Lung (tissue), 11 donors: ENCODE measurements at regions not wholly inside any gene's neighbourhood (a gene's known extent, or its start where the extent isn't known, plus 50 kb on each side); places are given as distances from the start of the nearest gene placed in this dataset.
A peak's percentile ranks its signal among the peaks of the same experiment; 100 is the strongest.

Experiments used
- ATAC-seq: fragments of 200-7000 bp; cut with Tn5 transposase; one replicate; pipeline ENCODE4 v1.9.1; 2020; ENCODE audit warnings: moderate number of reproducible peaks; ENCODE audit not compliant: insufficient read depth, low FRiP score
- DNase-seq, 3 donors: peaks; one replicate each; pipeline ENCODE4 v3.0.0-alpha.2; 2013 to 2017
- H3K27ac ChIP-seq, 2 donors: one replicate each; pipeline ENCODE4 v1.5.1; 2013; ENCODE audit warnings: mild to moderate bottlenecking in 2 of 2, moderate library complexity in 2 of 2, control low read depth in 1 of 2, inconsistent platforms in 1 of 2, low read depth in 1 of 2, low read length in 1 of 2
- H3K27me3 ChIP-seq, 3 donors: one replicate each; pipeline ENCODE4 v1.5.1; 2013; ENCODE audit warnings: low read length in 2 of 3; ENCODE audit not compliant: control insufficient read depth in 3 of 3, insufficient read depth in 3 of 3
- H3K36me3 ChIP-seq, 4 donors: one replicate each; pipeline ENCODE4 v1.5.1; 2013; ENCODE audit warnings: low read length in 4 of 4, mild to moderate bottlenecking in 1 of 4, moderate library complexity in 1 of 4; ENCODE audit not compliant: control insufficient read depth in 4 of 4, insufficient read depth in 4 of 4
- H3K4me1 ChIP-seq, 5 donors: one replicate each; pipeline ENCODE4 v1.5.1; 2013; ENCODE audit warnings: low read length in 5 of 5, mild to moderate bottlenecking in 2 of 5, moderate library complexity in 1 of 5; ENCODE audit not compliant: control insufficient read depth in 5 of 5, insufficient read depth in 5 of 5
- H3K4me3 ChIP-seq: one replicate; pipeline ENCODE4 v1.5.1; 2013; ENCODE audit warnings: mild to moderate bottlenecking, control low read depth, moderate library complexity
- H3K9ac ChIP-seq, 2 donors: one replicate each; pipeline ENCODE4 v1.5.1; 2013; ENCODE audit warnings: low read length in 2 of 2, control low read depth in 1 of 2; ENCODE audit not compliant: insufficient read depth in 1 of 2
- H3K9me3 ChIP-seq, 4 donors: one replicate each; pipeline ENCODE4 v1.5.1; 2013; ENCODE audit warnings: low read length in 3 of 4, mild to moderate bottlenecking in 1 of 4, moderate library complexity in 1 of 4; ENCODE audit not compliant: control insufficient read depth in 4 of 4, insufficient read depth in 3 of 4
- CTCF ChIP-seq: IDR thresholded peaks from 2 replicates; pipeline ENCODE4 v1.5.1; 2012; ENCODE audit warnings: mild to moderate bottlenecking; ENCODE audit errors: control extremely low read depth, extremely low read depth
- WGBS, 2 donors: extraction: QIAGEN DNeasy Blood & Tissue Kit; methylation state at CpG; one replicate each; pipeline ENCODE4 v1.1.7; 2013; 5-methylcytosine and 5-hydroxymethylcytosine counted together
- donor health status: control.
- donor health status: control.
- donor health status: Bipolar disorder and iron deficiency.
- donor health status: healthy.
- donor health status: DM: yes; HTN: yes; CAD: no.

- no peak overlapping the region for H3K4me3 ChIP-seq
- DNase-seq (peak in 2 of 3 donors; percentile 23 to 46), ATAC-seq (no peak)
- peaks cover 0 to 4% (median 0%) of the 10 kb centered on the region in 5 donors for H3K4me1 ChIP-seq
- H3K9ac ChIP-seq = no peak overlapping the region
- 77 to 86% methylated on average over 3 of the region's 3 CpGs for WGBS, 2 donors
- peaks cover 0 to 2% (median 0%) of the 10 kb centered on the region in 4 donors for H3K9me3 ChIP-seq
- TF ChIP-seq CTCF = no peak
- no peak overlapping the region for H3K27ac ChIP-seq
- H3K27me3 ChIP-seq = no peaks in the 10 kb centered on the region
- H3K36me3 ChIP-seq = no peaks in the 10 kb centered on the region
These were observed 81.4 kb upstream of the DYNLRB2 start for GRCh38 chr16:80459331-80459777.

- H3K9ac ChIP-seq = no peak overlapping the region
- no peaks in the 10 kb centered on the region for H3K36me3 ChIP-seq
- H3K27ac ChIP-seq = no peak overlapping the region
- TF ChIP-seq CTCF = no peak
- H3K27me3 ChIP-seq = no peaks in the 10 kb centered on the region
- 44 to 74% methylated on average over 1 of the region's 1 CpG for WGBS, 2 donors
- ATAC-seq (no peak), DNase-seq (no peak)
- H3K4me1 ChIP-seq = peaks cover 0 to 4% (median 0%) of the 10 kb centered on the region in 5 donors
- H3K4me3 ChIP-seq = no peak overlapping the region
- peaks cover 0 to 2% (median 0%) of the 10 kb centered on the region in 4 donors for H3K9me3 ChIP-seq
These were observed 82.9 kb upstream of the DYNLRB2 start for GRCh38 chr16:80457871-80458270.

GRCh38 chr16:80454802-80455201, 86.0 kb upstream of the DYNLRB2 start:
- DNase-seq (no peak), ATAC-seq (no peak)
- Histone ChIP-seq H3K27ac (no peak overlapping the region), H3K9me3 (peaks cover 0 to 2% (median 0%) of the 10 kb centered on the region in 4 donors), H3K4me1 (peaks cover 0 to 9% (median 0%) of the 10 kb centered on the region in 5 donors), H3K27me3 (no peaks in the 10 kb centered on the region), H3K36me3 (no peaks in the 10 kb centered on the region), H3K4me3 (no peak overlapping the region), H3K9ac (no peak overlapping the region)
- TF ChIP-seq CTCF = no peak
- 91 to 92% methylated on average over 2 of the region's 2 CpGs for WGBS, 2 donors

- DNase-seq = peak; percentile 59 to 81 (median 80)
- no peak for ATAC-seq
These were observed 91.4 kb upstream of the DYNLRB2 start for GRCh38 chr16:80449392-80449791.

More at GRCh38 chr16:80449392-80449791, 91.4 kb upstream of the DYNLRB2 start:
- no peak overlapping the region for H3K9ac ChIP-seq
- no peaks in the 10 kb centered on the region for H3K36me3 ChIP-seq
- peaks cover 0 to 2% (median 0%) of the 10 kb centered on the region in 4 donors for H3K9me3 ChIP-seq
- H3K4me3 ChIP-seq = no peak overlapping the region
- no peak overlapping the region for H3K27ac ChIP-seq
- 59 to 66% methylated on average over 8 of the region's 8 CpGs for WGBS, 2 donors
- H3K4me1 ChIP-seq = peaks cover 0 to 30% (median 5%) of the 10 kb centered on the region in 5 donors
- no peak for TF ChIP-seq CTCF
- H3K27me3 ChIP-seq = no peaks in the 10 kb centered on the region
